ENCODE measurements at regions not wholly inside any gene's neighbourhood (a gene's known extent, or its start where the extent isn't known, plus 50 kb on each side); places are given as distances from the start of the nearest gene placed in this dataset.

DNA sequence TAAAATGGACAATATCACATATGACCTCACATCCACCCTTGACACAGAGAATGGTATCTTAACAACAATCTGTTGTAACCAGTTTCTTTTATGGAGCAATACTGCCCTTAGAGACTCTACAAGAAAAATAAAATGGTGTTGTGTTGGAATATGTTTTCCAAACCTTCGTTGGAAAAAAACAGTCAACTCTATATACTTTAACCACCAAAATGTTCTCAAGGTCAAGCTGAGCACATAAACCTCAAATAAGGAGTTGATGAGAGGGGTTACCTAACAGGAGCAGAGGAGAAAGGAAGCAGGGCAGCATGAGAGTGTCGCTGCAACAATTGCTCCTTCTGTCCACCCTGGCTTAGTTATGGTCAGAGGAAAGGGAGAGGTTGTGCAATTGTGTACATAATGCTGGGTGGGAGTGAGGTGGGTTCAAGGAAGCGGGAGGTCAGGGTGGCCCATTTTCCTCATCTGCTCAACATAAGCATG lies 179.2 kb upstream of the BMP4 start:
- Mint-ChIP-seq H3K9me3 (no peaks in the 10 kb centered on the region), H3K4me3 (no peak overlapping the region), H3K27me3 (ENCODE audit: insufficient read depth) (peaks cover 3% of the 10 kb centered on the region), H3K4me1 (ENCODE audit: low read depth) (peaks cover 15% of the 10 kb centered on the region), H3K27ac (no peak overlapping the region), H3K36me3 (ENCODE audit: low read depth) (no peaks in the 10 kb centered on the region)
- no peak for DNase-seq
- TF ChIP-seq, protein P1, sequence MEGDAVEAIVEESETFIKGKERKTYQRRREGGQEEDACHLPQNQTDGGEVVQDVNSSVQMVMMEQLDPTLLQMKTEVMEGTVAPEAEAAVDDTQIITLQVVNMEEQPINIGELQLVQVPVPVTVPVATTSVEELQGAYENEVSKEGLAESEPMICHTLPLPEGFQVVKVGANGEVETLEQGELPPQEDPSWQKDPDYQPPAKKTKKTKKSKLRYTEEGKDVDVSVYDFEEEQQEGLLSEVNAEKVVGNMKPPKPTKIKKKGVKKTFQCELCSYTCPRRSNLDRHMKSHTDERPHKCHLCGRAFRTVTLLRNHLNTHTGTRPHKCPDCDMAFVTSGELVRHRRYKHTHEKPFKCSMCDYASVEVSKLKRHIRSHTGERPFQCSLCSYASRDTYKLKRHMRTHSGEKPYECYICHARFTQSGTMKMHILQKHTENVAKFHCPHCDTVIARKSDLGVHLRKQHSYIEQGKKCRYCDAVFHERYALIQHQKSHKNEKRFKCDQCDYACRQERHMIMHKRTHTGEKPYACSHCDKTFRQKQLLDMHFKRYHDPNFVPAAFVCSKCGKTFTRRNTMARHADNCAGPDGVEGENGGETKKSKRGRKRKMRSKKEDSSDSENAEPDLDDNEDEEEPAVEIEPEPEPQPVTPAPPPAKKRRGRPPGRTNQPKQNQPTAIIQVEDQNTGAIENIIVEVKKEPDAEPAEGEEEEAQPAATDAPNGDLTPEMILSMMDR (IDR thresholded peaks at IDR 0.05), result no peak

DNA sequence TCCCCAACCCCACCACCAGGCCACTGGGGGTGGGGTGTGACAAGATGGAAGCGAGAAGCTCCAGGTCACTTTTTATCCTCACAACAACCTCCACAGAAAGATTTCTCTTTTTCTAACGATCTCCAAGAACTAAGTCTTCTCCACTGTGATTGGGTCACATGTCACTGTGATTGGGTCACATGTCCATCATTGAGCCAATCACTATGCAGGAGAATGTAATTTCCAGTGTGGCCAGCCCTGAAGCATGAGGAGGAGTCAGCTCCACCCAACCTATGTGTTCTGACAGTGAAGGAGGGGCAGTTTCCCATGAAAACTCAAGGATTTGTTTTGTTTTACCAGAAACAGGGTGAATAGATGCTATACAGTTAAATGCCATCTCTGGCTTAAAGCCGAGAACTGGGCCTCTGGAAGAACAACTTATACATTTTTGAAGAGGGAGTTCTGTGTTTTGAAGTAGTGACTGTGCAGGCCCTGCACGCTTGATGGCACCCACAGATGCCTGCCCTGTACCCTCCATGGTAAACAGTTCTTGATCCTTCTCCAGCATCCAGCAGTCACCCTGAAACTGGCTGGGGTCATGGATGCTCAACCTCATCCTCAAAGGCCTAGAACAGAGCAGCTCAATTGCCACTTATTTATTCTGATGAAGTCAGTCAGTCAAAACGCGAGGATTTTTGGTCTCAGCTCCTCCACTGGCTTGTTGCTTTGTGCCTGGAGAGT lies 180.4 kb upstream of the BMP4 start:
- Mint-ChIP-seq H3K27ac (no peak overlapping the region), H3K4me1 (ENCODE audit: low read depth) (peaks cover 15% of the 10 kb centered on the region), H3K36me3 (ENCODE audit: low read depth) (no peaks in the 10 kb centered on the region), H3K9me3 (no peaks in the 10 kb centered on the region), H3K4me3 (no peak overlapping the region), H3K27me3 (ENCODE audit: insufficient read depth) (peaks cover 3% of the 10 kb centered on the region)
- no peak for DNase-seq
- TF ChIP-seq, protein P1 (IDR thresholded peaks at IDR 0.05), result no peak

DNA sequence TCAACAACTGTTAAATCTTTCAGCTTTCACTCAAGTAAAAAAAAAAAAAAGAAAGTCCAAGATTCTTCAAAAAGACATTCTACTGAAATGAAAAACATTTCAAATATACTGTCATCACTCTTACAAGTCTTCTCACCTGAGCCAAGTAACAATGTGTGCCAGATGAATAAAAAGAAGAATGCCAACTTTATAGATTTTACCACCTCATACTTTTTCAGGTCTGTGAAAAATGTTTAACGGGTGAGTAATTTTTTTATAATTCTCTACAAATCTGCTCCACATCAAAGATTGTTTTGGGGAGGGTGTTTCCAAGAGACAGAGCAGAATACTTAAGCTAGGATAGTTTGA lies 181.0 kb upstream of the BMP4 start:
- no peak for DNase-seq
- no peak overlapping the region for H3K4me3 Mint-ChIP-seq
- TF ChIP-seq, protein P1 (IDR thresholded peaks at IDR 0.05), result no peak
- no peaks in the 10 kb centered on the region for H3K9me3 Mint-ChIP-seq
- H3K27me3 Mint-ChIP-seq (ENCODE audit: insufficient read depth), result peaks cover 3% of the 10 kb centered on the region
- no peaks in the 10 kb centered on the region for H3K36me3 Mint-ChIP-seq (ENCODE audit: low read depth)
- H3K27ac Mint-ChIP-seq, result no peak overlapping the region
- peaks cover 15% of the 10 kb centered on the region for H3K4me1 Mint-ChIP-seq (ENCODE audit: low read depth)

DNA sequence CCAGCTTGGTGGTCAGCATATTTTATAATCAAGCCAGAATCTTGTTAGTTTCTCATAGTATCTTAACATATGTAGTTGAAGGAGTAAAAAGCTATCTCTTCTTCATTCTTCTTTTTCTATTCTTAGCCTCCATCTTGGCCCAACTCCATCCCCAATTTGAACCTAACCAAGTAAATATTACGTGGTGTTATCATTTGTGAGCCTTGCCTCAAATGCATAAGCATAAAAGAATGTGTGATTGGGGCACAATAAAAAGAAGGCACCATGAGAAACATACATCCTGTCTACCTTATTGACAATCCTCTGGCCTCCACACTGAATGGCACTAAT lies 181.4 kb upstream of the BMP4 start:
- H3K4me3 Mint-ChIP-seq, result no peak overlapping the region
- H3K9me3 Mint-ChIP-seq, result no peaks in the 10 kb centered on the region
- no peak overlapping the region for H3K27ac Mint-ChIP-seq
- H3K27me3 Mint-ChIP-seq (ENCODE audit: insufficient read depth), result peaks cover 3% of the 10 kb centered on the region
- peaks cover 15% of the 10 kb centered on the region for H3K4me1 Mint-ChIP-seq (ENCODE audit: low read depth)
- TF ChIP-seq, protein P1 (IDR thresholded peaks at IDR 0.05), result no peak
- no peaks in the 10 kb centered on the region for H3K36me3 Mint-ChIP-seq (ENCODE audit: low read depth)
- no peak for DNase-seq

DNA sequence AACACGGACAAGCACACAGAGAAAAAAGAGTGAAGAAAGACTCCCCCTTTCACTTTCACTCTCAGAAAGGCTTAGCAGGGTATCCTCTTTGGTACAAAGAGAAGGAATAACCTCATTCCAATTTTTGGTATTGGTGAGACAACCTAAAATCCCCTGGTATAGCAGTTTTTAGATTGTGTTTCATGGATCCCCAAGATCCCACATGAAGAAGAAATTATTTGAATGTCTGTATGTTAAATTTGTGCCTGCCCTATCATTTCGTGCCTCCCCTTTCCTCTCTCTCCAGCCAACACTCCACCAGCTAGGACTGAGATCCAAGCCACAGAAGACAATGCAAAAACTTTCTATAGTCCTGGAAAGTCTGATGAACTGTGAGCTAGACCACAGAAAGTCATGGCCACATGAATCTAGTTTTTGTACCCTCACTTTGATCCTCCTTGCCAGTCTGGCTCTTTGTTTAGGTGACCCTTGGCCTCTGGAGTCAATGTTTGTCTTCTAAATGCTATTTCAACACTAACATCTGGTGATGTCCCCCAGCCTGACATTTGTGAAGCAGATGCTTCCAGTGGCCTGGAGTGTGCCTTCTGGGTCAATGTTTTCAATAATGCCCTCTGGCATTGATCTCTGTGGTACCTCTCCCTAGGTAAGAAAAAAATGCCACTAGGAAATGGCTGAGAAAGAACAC lies 181.9 kb upstream of the BMP4 start:
- Mint-ChIP-seq H3K4me1 (ENCODE audit: low read depth) (peaks cover 15% of the 10 kb centered on the region), H3K36me3 (ENCODE audit: low read depth) (no peaks in the 10 kb centered on the region), H3K27ac (no peak overlapping the region), H3K27me3 (ENCODE audit: insufficient read depth) (peaks cover 3% of the 10 kb centered on the region), H3K4me3 (no peak overlapping the region), H3K9me3 (no peaks in the 10 kb centered on the region)
- DNase-seq, result no peak
- TF ChIP-seq, protein P1 (IDR thresholded peaks at IDR 0.05), result no peak
